SK-N-SH (cell line): ENCODE measurements at regions not wholly inside any gene's neighbourhood (a gene's known extent, or its start where the extent isn't known, plus 50 kb on each side); places are given as distances from the start of the nearest gene placed in this dataset.

Experiments used
- CTCF ChIA-PET: fragments of 300-600, 350-600 bp; formaldehyde crosslinking; extraction: SDS; loops from one replicate; lab custom pipeline; 2021; lab: Yijun Ruan, JAX
- POLR2A ChIA-PET: fragments of 350-600 bp; sonication (Branson Sonifier 250); formaldehyde crosslinking; extraction: SDS; loops from one replicate; lab custom pipeline; 2020; ENCODE audit warnings: antibody characterized with exemption, inconsistent platforms; lab: Yijun Ruan, JAX
- DNase-seq: peaks from one replicate; pipeline ENCODE4 v3.0.0; 2012
- H2AFZ ChIP-seq: fragments of 200-600 bp; sonication (generic); 2 replicates; pipeline ENCODE4 v1.8.1; 2016; ENCODE audit warnings: antibody characterized with exemption, mild to moderate bottlenecking, low read depth
- H3F3A ChIP-seq: fragments of 200-600 bp; sonication (generic); replicated peaks from 2 replicates; pipeline ENCODE3; 2016; ENCODE audit warnings: antibody characterized with exemption, mild to moderate bottlenecking; ENCODE audit not compliant: insufficient read depth
- H3K27ac ChIP-seq, 2 experiments: fragments of 200-500 bp in 1 of 2; fragments of 200-600 bp in 1 of 2; sonication (Bioruptor generic) in 1 of 2; sonication (generic), shearing (Covaris generic) in 1 of 2; 2 replicates each; pipeline versions ENCODE4 v1.5.1 to v1.6.1; 2014 to 2016; ENCODE audit warnings: low read depth in 2 of 2, inconsistent platforms in 1 of 2, low read length in 1 of 2, mild to moderate bottlenecking in 1 of 2, mixed read lengths in 1 of 2
- H3K27me3 ChIP-seq: fragments of 200-600 bp; sonication (generic), shearing (Covaris generic); 2 replicates; pipeline ENCODE4 v1.6.1; 2016; ENCODE audit warnings: mixed run types; ENCODE audit not compliant: insufficient read depth
- H3K36me3 ChIP-seq, 2 experiments: fragments of 200-500 bp in 1 of 2; fragments of 200-600 bp in 1 of 2; sonication (Bioruptor generic) in 1 of 2; sonication (generic) in 1 of 2; replicated peaks in 1 of 2; 2 replicates each; pipeline versions ENCODE3 to v1.5.1; 2014 to 2016; ENCODE audit warnings: low read length in 1 of 2, mild to moderate bottlenecking in 1 of 2; ENCODE audit not compliant: insufficient read depth in 2 of 2, control insufficient read depth in 1 of 2
- H3K4me1 ChIP-seq, 2 experiments: fragments of 200-500 bp in 1 of 2; fragments of 200-600 bp in 1 of 2; sonication (Bioruptor generic) in 1 of 2; sonication (generic), shearing (Covaris generic) in 1 of 2; 2 replicates each; pipeline versions ENCODE4 v1.5.1 to v1.6.1; 2014 to 2016; ENCODE audit warnings: low read depth in 1 of 2, low read length in 1 of 2, mixed run types in 1 of 2; ENCODE audit not compliant: insufficient read depth in 2 of 2, control insufficient read depth in 1 of 2
- H3K4me2 ChIP-seq: fragments of 200-600 bp; sonication (generic), shearing (Covaris generic); 2 replicates; pipeline ENCODE4 v1.6.1; 2017; ENCODE audit warnings: mixed run types
- H3K4me3 ChIP-seq, 2 experiments: fragments of 200-500 bp in 1 of 2; fragments of 200-600 bp in 1 of 2; sonication (Bioruptor generic) in 1 of 2; sonication (generic), shearing (Covaris generic) in 1 of 2; 2 replicates each; pipeline versions ENCODE4 v1.5.1 to v1.8.1; 2014 to 2016; ENCODE audit warnings: low read depth in 2 of 2, inconsistent platforms in 1 of 2, low read length in 1 of 2, mild to moderate bottlenecking in 1 of 2, mixed read lengths in 1 of 2, moderate library complexity in 1 of 2
- H3K79me2 ChIP-seq: fragments of 200-600 bp; sonication (generic); 2 replicates; pipeline ENCODE4 v1.8.1; 2017; ENCODE audit warnings: mild to moderate bottlenecking; ENCODE audit not compliant: insufficient read depth
- H3K9ac ChIP-seq: fragments of 200-600 bp; sonication (generic); 2 replicates; pipeline ENCODE4 v1.6.1; 2017; ENCODE audit warnings: mixed run types
- H3K9me2 ChIP-seq: fragments of 200-600 bp; sonication (generic); 2 replicates; pipeline ENCODE4 v1.6.1; 2017; ENCODE audit warnings: mixed run types
- H3K9me3 ChIP-seq: fragments of 200-600 bp; sonication (generic); 2 replicates; pipeline ENCODE4 v1.6.1; 2017; ENCODE audit warnings: mixed run types, mild to moderate bottlenecking, moderate library complexity
- H4K20me1 ChIP-seq: fragments of 200-600 bp; sonication (generic); 2 replicates; pipeline ENCODE4 v1.6.1; 2017; ENCODE audit warnings: mild to moderate bottlenecking, mixed run types; ENCODE audit not compliant: insufficient read depth
- CHD2 ChIP-seq: fragments of 150-350 bp; IDR thresholded peaks from 2 replicates; pipeline ENCODE4 v1.6.1; 2018; ENCODE audit warnings: low read length; ENCODE audit not compliant: partially characterized antibody
- ELF1 ChIP-seq: IDR thresholded peaks from 2 replicates; pipeline ENCODE4 v1.4.0; 2012
- EZH2phosphoT487 ChIP-seq: fragments of 200-600 bp; sonication (generic); IDR thresholded peaks from 2 replicates; pipeline ENCODE4 v1.6.1; 2017; ENCODE audit warnings: low read depth, mixed run types, mild to moderate bottlenecking, antibody characterized with exemption, moderate library complexity, borderline replicate concordance
- FOSL2 ChIP-seq: IDR thresholded peaks from 2 replicates; pipeline ENCODE4 v1.4.0; 2012; ENCODE audit warnings: low read depth, mild to moderate bottlenecking, moderate library complexity, borderline replicate concordance
- FOXJ3 ChIP-seq: sonication (generic); formaldehyde crosslinking; IDR thresholded peaks from 2 replicates; pipeline ENCODE4 v1.5.1; 2020; ENCODE audit warnings: mild to moderate bottlenecking, missing genetic modification reagents
- GATA2 ChIP-seq: sonication (generic); formaldehyde crosslinking; IDR thresholded peaks from 2 replicates; pipeline ENCODE4 v1.5.0; 2020; ENCODE audit warnings: mild to moderate bottlenecking, missing genetic modification reagents
- JUND ChIP-seq: IDR thresholded peaks from 2 replicates; pipeline ENCODE4 v1.4.0; 2012
- MAX ChIP-seq: IDR thresholded peaks from 2 replicates; pipeline ENCODE4 v1.4.0; 2012; ENCODE audit warnings: low read depth
- MEF2A ChIP-seq: IDR thresholded peaks from 2 replicates; pipeline ENCODE4 v1.4.0; 2012; ENCODE audit warnings: low read depth, borderline replicate concordance
- NRF1 ChIP-seq: IDR thresholded peaks from 2 replicates; pipeline ENCODE4 v1.6.1; 2012; ENCODE audit warnings: low read depth, mild to moderate bottlenecking, low read length
- PBX3 ChIP-seq: IDR thresholded peaks from 2 replicates; pipeline ENCODE4; 2012
- POLR2AphosphoS5 ChIP-seq: IDR thresholded peaks from 2 replicates; pipeline ENCODE4 v1.6.1; 2012; ENCODE audit warnings: low read depth, low read length
- RAD21 ChIP-seq: IDR thresholded peaks from 2 replicates; pipeline ENCODE4 v1.6.1; 2012; ENCODE audit warnings: mild to moderate bottlenecking, low read length
- REST ChIP-seq: IDR thresholded peaks from 2 replicates; pipeline ENCODE4 v1.6.1; 2012; ENCODE audit warnings: mild to moderate bottlenecking, low read depth, low read length, moderate library complexity
- RFX5 ChIP-seq: IDR thresholded peaks from 2 replicates; pipeline ENCODE4 v1.6.1; 2012; ENCODE audit warnings: mild to moderate bottlenecking, improper control_type of control experiment, low read length
- SIN3A ChIP-seq: IDR thresholded peaks from 2 replicates; pipeline ENCODE4 v1.6.1; 2012; ENCODE audit warnings: low read depth, mild to moderate bottlenecking, low read length, moderate library complexity, borderline replicate concordance
- SMC3 ChIP-seq: IDR thresholded peaks from 2 replicates; pipeline ENCODE4 v1.6.1; 2012; ENCODE audit warnings: low read depth, low read length, improper control_type of control experiment
- TAF1 ChIP-seq: IDR thresholded peaks from 2 replicates; pipeline ENCODE4 v1.6.1; 2012; ENCODE audit warnings: low read depth, mild to moderate bottlenecking, low read length, moderate library complexity, borderline replicate concordance
- TCF12 ChIP-seq: IDR thresholded peaks from 2 replicates; pipeline ENCODE4 v1.4.0; 2012
- TEAD4 ChIP-seq: IDR thresholded peaks from 2 replicates; pipeline ENCODE4 v1.4.0; 2012; ENCODE audit warnings: mild to moderate bottlenecking, borderline replicate concordance; ENCODE audit not compliant: insufficient read depth
- YY1 ChIP-seq: IDR thresholded peaks from 2 replicates; pipeline ENCODE4 v1.4.0; 2012; ENCODE audit warnings: low read depth, mild to moderate bottlenecking
- whole genome bisulfite sequencing: methylation state at CpG from one replicate; pipeline ENCODE4 v1.1.6; 2017; ENCODE audit warnings: low lambda C conversion rate; 5-methylcytosine and 5-hydroxymethylcytosine counted together
- TF ChIP-seq, protein P1 (sequence below): fragments of 150-350 bp; IDR thresholded peaks from 2 replicates; pipeline ENCODE4 v1.6.1; 2016; ENCODE audit warnings: mild to moderate bottlenecking, low read depth, low read length

DNA sequence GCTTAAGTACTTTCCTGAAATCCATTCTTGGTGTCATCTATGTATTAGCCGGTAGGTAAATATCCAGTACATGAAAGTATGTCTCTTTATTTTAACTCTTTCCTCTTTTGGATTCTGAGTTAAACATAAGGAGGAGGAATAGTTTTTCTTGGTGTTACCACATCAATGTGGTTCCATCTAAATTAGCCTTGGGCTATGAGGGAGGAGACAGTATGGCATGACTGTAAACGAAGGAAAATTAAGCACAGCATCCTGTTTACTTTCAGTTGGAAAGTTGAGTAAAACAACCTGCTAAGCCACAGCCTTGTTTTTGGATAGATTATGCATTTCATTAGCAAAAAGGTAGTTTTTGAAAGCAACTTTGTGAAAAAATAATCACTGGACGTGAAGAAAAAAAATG lies 693.0 kb upstream of the SOX9 start (continued):
- no peak for TF ChIP-seq REST
- no peak for TF ChIP-seq YY1
- TF ChIP-seq ELF1 = no peak
- TF ChIP-seq, protein P1, sequence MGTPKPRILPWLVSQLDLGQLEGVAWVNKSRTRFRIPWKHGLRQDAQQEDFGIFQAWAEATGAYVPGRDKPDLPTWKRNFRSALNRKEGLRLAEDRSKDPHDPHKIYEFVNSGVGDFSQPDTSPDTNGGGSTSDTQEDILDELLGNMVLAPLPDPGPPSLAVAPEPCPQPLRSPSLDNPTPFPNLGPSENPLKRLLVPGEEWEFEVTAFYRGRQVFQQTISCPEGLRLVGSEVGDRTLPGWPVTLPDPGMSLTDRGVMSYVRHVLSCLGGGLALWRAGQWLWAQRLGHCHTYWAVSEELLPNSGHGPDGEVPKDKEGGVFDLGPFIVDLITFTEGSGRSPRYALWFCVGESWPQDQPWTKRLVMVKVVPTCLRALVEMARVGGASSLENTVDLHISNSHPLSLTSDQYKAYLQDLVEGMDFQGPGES = no peak
- TF ChIP-seq RAD21 = no peak
- no peak for TF ChIP-seq EZH2phosphoT487
- TF ChIP-seq SMC3 = no peak
- no peak for TF ChIP-seq GATA2 (CRISPR knock-in tag)
- no peak for TF ChIP-seq NRF1

DNA sequence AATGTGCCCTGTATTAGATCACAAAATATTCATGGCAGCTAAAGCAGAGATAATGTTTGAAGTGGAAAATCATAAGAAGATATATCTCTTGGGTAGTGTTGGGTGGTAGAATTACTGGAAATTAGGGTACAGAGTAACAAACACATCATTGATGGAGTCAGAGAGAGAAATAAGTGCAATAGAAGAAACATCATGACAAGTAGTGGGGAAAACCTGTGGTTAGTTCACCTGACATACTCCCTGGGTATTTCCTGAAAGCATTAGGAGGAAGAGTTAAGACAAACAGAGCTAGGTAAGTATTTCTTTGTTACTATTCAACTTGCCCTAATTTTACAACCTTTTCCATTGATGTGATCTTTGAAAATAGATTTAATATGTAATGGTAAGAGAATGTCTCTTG lies 691.9 kb upstream of the SOX9 start:
- ChIA-PET POLR2A (interaction anchor here (0.5 kb wide), 1 partner anchor 355 kb away, joined by 4 read pairs; no protein-coding TSS in a partner anchor), CTCF (interaction anchor here (0.6 to 1.3 kb wide), 2 partner anchors 12 to 910 kb away, joined by 3 read pairs; no protein-coding TSS in a partner anchor)

DNA sequence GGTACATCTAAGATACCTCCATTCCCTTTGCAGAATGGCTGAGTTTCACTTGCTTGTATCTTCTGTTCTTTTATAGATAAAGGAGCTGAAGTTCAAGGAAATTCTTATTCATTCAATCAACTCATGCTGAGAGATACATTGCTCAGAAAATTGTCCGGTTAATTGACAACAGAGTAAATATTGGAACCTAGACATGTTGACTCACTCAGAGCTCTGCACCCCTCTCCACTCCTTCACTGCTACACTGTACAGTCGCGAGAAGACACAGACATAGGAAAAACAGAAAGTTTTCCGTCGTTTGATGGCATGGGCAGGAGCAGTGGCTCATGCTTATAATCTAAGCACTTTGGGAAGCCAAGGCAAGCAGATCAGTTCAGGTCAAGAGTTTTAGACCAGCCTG lies 690.5 kb upstream of the SOX9 start:
- POLR2A ChIA-PET = no interaction called here
- H3K4me1 ChIP-seq = no peaks in the 10 kb centered on the region
- 82% methylated on average over 5 of the region's 5 CpGs for WGBS
- no peak for DNase-seq
- CTCF ChIA-PET = no interaction called here
- 0 out of 2 replicates have a peak, but pooled peaks cover 6% of the 10 kb centered on the region for H3K9me3 ChIP-seq
- no peaks in the 10 kb centered on the region for H3K36me3 ChIP-seq
- no peak overlapping the region for H3K27ac ChIP-seq
- no peaks in the 10 kb centered on the region for H3F3A ChIP-seq
- H3K4me2 ChIP-seq = no peak overlapping the region
- H3K9ac ChIP-seq = no peak overlapping the region
- H2AFZ ChIP-seq = no peak overlapping the region
- H3K27me3 ChIP-seq = no peaks in the 10 kb centered on the region
- H3K9me2 ChIP-seq = no peaks in the 10 kb centered on the region
- H3K4me3 ChIP-seq = no peak overlapping the region
- H3K79me2 ChIP-seq = no peaks in the 10 kb centered on the region
- no peaks in the 10 kb centered on the region for H4K20me1 ChIP-seq
- TF ChIP-seq ELF1 (no peak), TCF12 (no peak), MAX (no peak), CHD2 (no peak), RAD21 (no peak), MEF2A (no peak), JUND (no peak), FOSL2 (no peak), GATA2 (CRISPR knock-in tag) (no peak), POLR2AphosphoS5 (no peak), TAF1 (no peak), TEAD4 (no peak), RFX5 (no peak), PBX3 (no peak)

More for the DNA sequence above, 691.9 kb upstream of the SOX9 start:
- H2AFZ ChIP-seq = no peak overlapping the region
- TF ChIP-seq POLR2AphosphoS5 (no peak), FOSL2 (no peak), RFX5 (no peak), YY1 (no peak), SIN3A (no peak), FOXJ3 (CRISPR knock-in tag) (no peak), ELF1 (no peak)
- no peaks in the 10 kb centered on the region for H3K79me2 ChIP-seq
- no peak overlapping the region for H3K4me3 ChIP-seq
- H3F3A ChIP-seq = peaks cover under 1% of the 10 kb centered on the region
- H3K9ac ChIP-seq = no peak overlapping the region
- H3K9me3 ChIP-seq = 0 out of 2 replicates have a peak, but pooled peaks cover 6% of the 10 kb centered on the region
- H3K4me2 ChIP-seq = no peak overlapping the region
- no peaks in the 10 kb centered on the region for H4K20me1 ChIP-seq
- H3K27me3 ChIP-seq = no peaks in the 10 kb centered on the region
- DNase-seq = no peak
- no peaks in the 10 kb centered on the region for H3K9me2 ChIP-seq
- no peak overlapping the region for H3K27ac ChIP-seq
- H3K4me1 ChIP-seq = peaks cover 8% of the 10 kb centered on the region in 2 experiments
- no peaks in the 10 kb centered on the region for H3K36me3 ChIP-seq
